Thyroid gland (tissue), 4 donors: ENCODE measurements at regions not wholly inside any gene's neighbourhood (a gene's known extent, or its start where the extent isn't known, plus 50 kb on each side); places are given as distances from the start of the nearest gene placed in this dataset.

Experiments
- DNase-seq, 2 donors: peaks; one replicate each; pipeline ENCODE4 v3.0.0-alpha.2; 2019
- H3K27ac ChIP-seq, 3 donors: fragments of 200-600 bp; sonication (generic); 1 replicate in 2 of 3; 2 replicates in 1 of 3; pipeline ENCODE4 v1.5.1; 2016 to 2019; ENCODE audit warnings: mild to moderate bottlenecking in 1 of 3, moderate library complexity in 1 of 3
- H3K27me3 ChIP-seq: fragments of 200-600 bp; sonication (generic); one replicate; pipeline ENCODE4 v1.5.1; 2019
- H3K36me3 ChIP-seq, 2 donors: fragments of 200-600 bp; sonication (generic); one replicate each; pipeline ENCODE4 v1.5.1; 2016 to 2019
- H3K4me1 ChIP-seq, 2 donors: fragments of 200-600 bp; sonication (generic); one replicate each; pipeline ENCODE4 v1.5.1; 2017 to 2019
- H3K4me3 ChIP-seq, 3 donors: fragments of 200-600 bp; sonication (generic); replicated peaks in 1 of 3; 1 replicate in 2 of 3; 2 replicates in 1 of 3; pipeline ENCODE4 v1.5.1; 2016; ENCODE audit warnings: mild to moderate bottlenecking in 1 of 3
- H3K9me3 ChIP-seq: fragments of 200-600 bp; sonication (generic); one replicate; pipeline ENCODE4 v1.5.1; 2017
- POLR2A ChIP-seq, 2 donors: fragments of 450-650 bp; IDR thresholded peaks; one replicate each; pipeline ENCODE4 v1.6.1; 2017; ENCODE audit warnings: antibody characterized with exemption in 2 of 2, mild to moderate bottlenecking in 2 of 2, moderate library complexity in 1 of 2
- WGBS, 2 donors: methylation state at CpG; one replicate each; pipeline ENCODE4 v1.1.5; 2017; 5-methylcytosine and 5-hydroxymethylcytosine counted together
- intact Hi-C: fragments of 100-400 bp; cut with DNase I; formaldehyde crosslinking; loops from one replicate; pipeline ENCODE4 v1.15.1; 2023
- TF ChIP-seq, protein P1 (sequence below), 6 experiments: fragments of 200-600 bp in 3 of 6; fragments of 450-650 bp in 3 of 6; sonication (generic) in 3 of 6; IDR thresholded peaks; one replicate each; pipeline ENCODE4 v1.5.1; 2016 to 2019; ENCODE audit warnings: antibody characterized with exemption in 6 of 6, mild to moderate bottlenecking in 2 of 6, inconsistent platforms in 1 of 6, moderate library complexity in 1 of 6

DNA sequence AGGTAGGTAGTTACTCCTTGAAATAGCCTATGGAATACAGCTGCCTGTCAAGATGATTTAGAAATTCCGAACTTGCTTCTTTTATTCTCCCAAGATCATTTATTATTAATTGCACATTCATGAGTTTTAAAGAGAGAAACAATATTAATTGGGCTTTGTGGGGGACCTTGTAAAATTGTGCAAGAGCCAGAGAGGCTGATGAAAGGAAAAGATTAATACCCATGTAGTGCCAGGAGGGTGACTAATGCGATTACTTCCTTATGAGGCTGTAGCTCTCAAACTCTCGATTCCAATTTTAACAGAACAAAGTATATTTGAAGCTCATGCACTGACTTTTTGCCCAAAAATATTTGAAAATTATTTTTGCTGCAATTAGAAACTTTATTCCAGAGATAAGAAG lies 423.8 kb upstream of the ID4 start:
- Histone ChIP-seq H3K27ac (no peak overlapping the region), H3K4me3 (no peak overlapping the region), H3K36me3 (no peaks in the 10 kb centered on the region), H3K4me1 (peaks cover 0 to 13% of the 10 kb centered on the region in 2 donors), H3K27me3 (no peaks in the 10 kb centered on the region), H3K9me3 (no peaks in the 10 kb centered on the region)
- DNase-seq = no peak
- intact Hi-C loops = no loop called here
- WGBS, 2 donors = 74 to 82% methylated on average over 3 of the region's 3 CpGs
- TF ChIP-seq, protein P1, sequence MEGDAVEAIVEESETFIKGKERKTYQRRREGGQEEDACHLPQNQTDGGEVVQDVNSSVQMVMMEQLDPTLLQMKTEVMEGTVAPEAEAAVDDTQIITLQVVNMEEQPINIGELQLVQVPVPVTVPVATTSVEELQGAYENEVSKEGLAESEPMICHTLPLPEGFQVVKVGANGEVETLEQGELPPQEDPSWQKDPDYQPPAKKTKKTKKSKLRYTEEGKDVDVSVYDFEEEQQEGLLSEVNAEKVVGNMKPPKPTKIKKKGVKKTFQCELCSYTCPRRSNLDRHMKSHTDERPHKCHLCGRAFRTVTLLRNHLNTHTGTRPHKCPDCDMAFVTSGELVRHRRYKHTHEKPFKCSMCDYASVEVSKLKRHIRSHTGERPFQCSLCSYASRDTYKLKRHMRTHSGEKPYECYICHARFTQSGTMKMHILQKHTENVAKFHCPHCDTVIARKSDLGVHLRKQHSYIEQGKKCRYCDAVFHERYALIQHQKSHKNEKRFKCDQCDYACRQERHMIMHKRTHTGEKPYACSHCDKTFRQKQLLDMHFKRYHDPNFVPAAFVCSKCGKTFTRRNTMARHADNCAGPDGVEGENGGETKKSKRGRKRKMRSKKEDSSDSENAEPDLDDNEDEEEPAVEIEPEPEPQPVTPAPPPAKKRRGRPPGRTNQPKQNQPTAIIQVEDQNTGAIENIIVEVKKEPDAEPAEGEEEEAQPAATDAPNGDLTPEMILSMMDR (IDR thresholded peaks at IDR 0.05) = no peak
- no peak for TF ChIP-seq POLR2A (IDR thresholded peaks at IDR 0.05)

DNA sequence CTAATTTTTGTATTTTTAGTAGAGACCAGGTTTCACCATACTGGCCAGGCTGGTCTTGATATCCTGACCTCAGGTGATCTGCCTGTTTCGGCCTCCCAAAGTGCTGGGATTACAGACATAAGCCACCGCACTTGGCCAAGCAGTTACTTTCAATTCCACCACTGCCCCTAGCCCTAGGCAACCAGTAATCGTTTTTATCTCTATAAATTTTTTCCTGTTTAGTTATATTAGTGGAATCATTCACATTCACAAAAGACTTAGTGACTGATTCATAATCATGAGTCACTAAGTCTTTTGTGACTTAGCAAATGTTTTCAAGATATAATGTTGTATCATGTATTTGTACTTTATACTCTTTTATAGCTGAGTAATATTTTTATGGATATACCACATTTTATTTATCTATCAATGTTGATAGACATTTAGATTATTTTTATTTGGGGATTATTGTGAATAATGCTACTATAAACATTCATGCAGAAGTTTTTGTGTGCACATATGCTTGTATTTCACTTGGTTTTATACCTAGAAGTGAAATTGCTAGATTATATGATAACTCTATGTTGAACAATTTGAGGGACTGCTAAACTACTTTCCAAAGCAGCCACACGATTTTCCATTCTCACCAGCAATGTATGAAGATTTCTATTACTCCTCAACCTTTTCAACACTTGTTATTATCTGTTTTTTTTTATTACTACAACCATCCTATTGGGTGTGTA lies 421.4 kb upstream of the ID4 start:
- Histone ChIP-seq H3K4me3 (no peak overlapping the region), H3K36me3 (no peaks in the 10 kb centered on the region), H3K27me3 (no peaks in the 10 kb centered on the region), H3K4me1 (no peaks in the 10 kb centered on the region), H3K27ac (no peak overlapping the region), H3K9me3 (no peaks in the 10 kb centered on the region)
- WGBS, 2 donors = 86 to 88% methylated on average over 4 of the region's 4 CpGs
- DNase-seq = no peak
- intact Hi-C loops = no loop called here
- TF ChIP-seq, protein P1 (IDR thresholded peaks at IDR 0.05) = no peak
- TF ChIP-seq POLR2A (IDR thresholded peaks at IDR 0.05) = no peak

DNA sequence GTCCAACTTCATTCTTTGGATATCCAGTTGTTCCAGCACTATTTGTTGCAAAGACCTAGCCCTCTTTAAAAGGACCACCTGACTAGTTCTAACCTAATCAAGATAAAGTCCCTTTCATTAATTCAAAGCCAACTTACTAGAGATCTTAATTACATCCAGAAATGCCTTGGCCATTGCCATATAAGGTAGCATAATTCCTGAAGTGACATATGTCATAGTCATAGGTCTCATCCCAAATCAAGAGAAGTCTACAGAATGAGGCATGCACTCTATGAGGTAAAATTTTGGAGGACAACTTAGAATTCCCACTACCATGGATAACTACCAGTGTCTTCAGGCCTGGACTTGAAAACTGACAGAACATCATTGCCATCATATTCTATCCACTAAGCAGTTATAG lies 420.4 kb upstream of the ID4 start:
- no peak for TF ChIP-seq POLR2A (IDR thresholded peaks at IDR 0.05)
- TF ChIP-seq, protein P1 (IDR thresholded peaks at IDR 0.05) = no peak
- Histone ChIP-seq H3K27ac (no peak overlapping the region), H3K4me1 (no peaks in the 10 kb centered on the region), H3K27me3 (no peaks in the 10 kb centered on the region), H3K4me3 (no peak overlapping the region), H3K9me3 (no peaks in the 10 kb centered on the region), H3K36me3 (no peaks in the 10 kb centered on the region)
- intact Hi-C loops = no loop called here
- no peak for DNase-seq

DNA sequence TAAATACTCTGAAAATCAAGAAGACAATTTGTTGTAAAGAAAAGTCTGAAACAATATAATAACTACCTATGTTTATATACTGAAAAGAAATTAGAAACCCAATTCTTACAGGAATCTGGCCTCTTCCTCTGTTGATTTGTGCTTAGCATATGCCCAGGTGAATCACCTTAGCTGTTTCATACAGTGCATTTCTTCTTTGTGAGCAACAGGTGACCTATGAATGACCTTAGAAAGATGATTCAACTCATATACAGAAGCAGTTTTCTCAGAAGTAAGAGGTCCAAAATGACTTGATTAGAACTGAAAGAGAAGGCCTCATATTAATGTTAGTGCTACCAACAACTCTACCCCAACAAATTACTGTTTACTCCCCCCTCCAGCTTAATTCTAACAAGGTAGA lies 419.5 kb upstream of the ID4 start:
- Histone ChIP-seq H3K27me3 (no peaks in the 10 kb centered on the region), H3K27ac (no peak overlapping the region), H3K4me3 (no peak overlapping the region), H3K36me3 (no peaks in the 10 kb centered on the region), H3K4me1 (no peaks in the 10 kb centered on the region), H3K9me3 (no peaks in the 10 kb centered on the region)
- TF ChIP-seq POLR2A (IDR thresholded peaks at IDR 0.05) = no peak
- TF ChIP-seq, protein P1 (IDR thresholded peaks at IDR 0.05) = no peak
- intact Hi-C loops = no loop called here
- no peak for DNase-seq

DNA sequence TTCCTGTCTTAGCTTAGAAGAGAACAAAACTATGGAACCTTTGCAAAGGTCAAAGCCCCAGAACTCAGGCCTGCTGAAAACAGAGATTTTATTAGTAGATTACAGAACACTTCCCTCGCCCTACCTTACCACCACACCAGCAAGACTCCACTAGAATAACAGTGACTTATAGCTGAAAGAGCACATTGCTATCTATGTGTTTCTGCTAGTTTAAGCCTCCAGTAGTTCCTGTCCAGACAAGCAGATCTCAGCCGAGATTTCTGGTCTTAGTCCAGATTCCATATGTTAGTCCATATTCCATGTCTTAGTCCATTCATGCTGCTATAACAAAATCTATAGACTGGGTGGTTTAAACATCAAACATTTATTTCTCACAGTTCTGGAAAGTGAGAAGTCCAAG lies 412.3 kb upstream of the ID4 start:
- intact Hi-C loops = no loop called here
- no peak overlapping the region for H3K27ac ChIP-seq
- H3K27me3 ChIP-seq = no peaks in the 10 kb centered on the region
- no peaks in the 10 kb centered on the region for H3K4me1 ChIP-seq
- H3K4me3 ChIP-seq = no peak overlapping the region
- DNase-seq = no peak
- 67 to 70% methylated on average over 2 of the region's 2 CpGs for WGBS, 2 donors
- no peaks in the 10 kb centered on the region for H3K9me3 ChIP-seq
- TF ChIP-seq POLR2A (IDR thresholded peaks at IDR 0.05) = no peak
- TF ChIP-seq, protein P1 (IDR thresholded peaks at IDR 0.05) = no peak
- H3K36me3 ChIP-seq = no peaks in the 10 kb centered on the region
